DOHH2 (cell line): ENCODE measurements at regions not wholly inside any gene's neighbourhood (a gene's known extent, or its start where the extent isn't known, plus 50 kb on each side); places are given as distances from the start of the nearest gene placed in this dataset.

ENCODE experiments used
- H3F3A ChIP-seq: fragments of 200-600 bp; sonication (generic), shearing (Covaris generic); 2 replicates; pipeline ENCODE4 v1.6.0; 2016; ENCODE audit warnings: antibody characterized with exemption, mild to moderate bottlenecking; ENCODE audit not compliant: control insufficient read depth, insufficient read depth
- H3K27ac ChIP-seq: fragments of 200-600 bp; sonication (generic); 2 replicates; pipeline ENCODE4 v1.5.1; 2014; ENCODE audit warnings: low read depth, mild to moderate bottlenecking, low read length, moderate library complexity
- H3K27me3 ChIP-seq: fragments of 200-600 bp; sonication (generic); 2 replicates; pipeline ENCODE4 v1.6.1; 2014; ENCODE audit warnings: mild to moderate bottlenecking, low read length, mixed read lengths; ENCODE audit not compliant: control insufficient read depth
- H3K36me3 ChIP-seq: fragments of 200-600 bp; sonication (generic); 2 replicates; pipeline ENCODE4 v1.6.1; 2014; ENCODE audit warnings: mild to moderate bottlenecking, low read length, moderate library complexity, mixed read lengths; ENCODE audit not compliant: control insufficient read depth
- H3K4me1 ChIP-seq: fragments of 200-600 bp; sonication (generic); 2 replicates; pipeline ENCODE4 v1.6.1; 2014; ENCODE audit warnings: mild to moderate bottlenecking, low read length, mixed read lengths; ENCODE audit not compliant: control insufficient read depth
- H3K4me2 ChIP-seq: fragments of 200-600 bp; sonication (generic); 2 replicates; pipeline ENCODE4 v1.6.0; 2014; ENCODE audit warnings: mild to moderate bottlenecking, low read length, moderate library complexity
- H3K4me3 ChIP-seq: fragments of 200-600 bp; sonication (generic); 2 replicates; pipeline ENCODE4 v1.5.1; 2014; ENCODE audit warnings: mild to moderate bottlenecking, low read length, mixed read lengths
- H3K79me2 ChIP-seq: fragments of 200-600 bp; sonication (generic); 2 replicates; pipeline ENCODE4 v1.6.1; 2014; ENCODE audit warnings: mild to moderate bottlenecking, low read length, mixed read lengths; ENCODE audit not compliant: control insufficient read depth
- H3K9me2 ChIP-seq: fragments of 200-600 bp; sonication (generic); replicated peaks from 2 replicates; pipeline ENCODE4 v1.6.1; 2014; ENCODE audit warnings: mild to moderate bottlenecking, low read length, mixed read lengths; ENCODE audit not compliant: control insufficient read depth
- H3K9me3 ChIP-seq: fragments of 200-600 bp; sonication (generic); 2 replicates; pipeline ENCODE4 v1.6.1; 2014; ENCODE audit warnings: antibody characterized with exemption, low read length, mixed read lengths; ENCODE audit not compliant: control insufficient read depth, insufficient read depth
- H4K20me1 ChIP-seq: fragments of 200-600 bp; sonication (generic); 2 replicates; pipeline ENCODE4 v1.6.0; 2014; ENCODE audit warnings: low read depth, mild to moderate bottlenecking, antibody characterized with exemption, low read length, moderate library complexity; ENCODE audit not compliant: control insufficient read depth, insufficient read depth
- EZH2phosphoT487 ChIP-seq: fragments of 200-600 bp; sonication (generic); IDR thresholded peaks from 2 replicates; pipeline ENCODE4 v1.6.1; 2017; ENCODE audit warnings: borderline replicate concordance, mild to moderate bottlenecking, antibody characterized with exemption, low read length, moderate library complexity, mixed read lengths
- TF ChIP-seq, protein P1 (sequence below): fragments of 200-600 bp; sonication (generic); IDR thresholded peaks from one replicate; pipeline ENCODE4 v1.5.1; 2014; ENCODE audit warnings: antibody characterized with exemption, mild to moderate bottlenecking, low read depth, low read length; ENCODE audit not compliant: poor library complexity, severe bottlenecking

DNA sequence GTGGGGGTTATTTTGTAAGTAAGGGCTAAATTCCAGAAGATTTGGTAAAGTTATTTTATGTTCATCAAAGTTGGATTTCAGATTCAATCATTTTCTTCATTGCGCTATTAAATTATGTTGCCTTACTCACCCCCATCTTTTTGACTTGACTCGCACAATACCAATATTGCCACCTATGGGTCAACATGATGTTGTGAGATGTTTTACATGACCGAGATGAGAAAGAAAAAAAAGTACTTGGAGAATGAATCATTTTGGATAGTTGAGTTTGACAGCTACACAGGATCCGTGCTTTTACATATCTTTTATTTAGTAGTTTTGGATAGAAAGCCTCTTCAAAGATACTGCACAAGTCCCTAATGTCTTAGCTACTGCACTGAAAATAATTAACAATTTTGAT lies 224.2 kb upstream of the EMCN start:
- H3K4me2 ChIP-seq: no peak overlapping the region
- H4K20me1 ChIP-seq: no peaks in the 10 kb centered on the region
- TF ChIP-seq EZH2phosphoT487: no peak
- TF ChIP-seq, protein P1, sequence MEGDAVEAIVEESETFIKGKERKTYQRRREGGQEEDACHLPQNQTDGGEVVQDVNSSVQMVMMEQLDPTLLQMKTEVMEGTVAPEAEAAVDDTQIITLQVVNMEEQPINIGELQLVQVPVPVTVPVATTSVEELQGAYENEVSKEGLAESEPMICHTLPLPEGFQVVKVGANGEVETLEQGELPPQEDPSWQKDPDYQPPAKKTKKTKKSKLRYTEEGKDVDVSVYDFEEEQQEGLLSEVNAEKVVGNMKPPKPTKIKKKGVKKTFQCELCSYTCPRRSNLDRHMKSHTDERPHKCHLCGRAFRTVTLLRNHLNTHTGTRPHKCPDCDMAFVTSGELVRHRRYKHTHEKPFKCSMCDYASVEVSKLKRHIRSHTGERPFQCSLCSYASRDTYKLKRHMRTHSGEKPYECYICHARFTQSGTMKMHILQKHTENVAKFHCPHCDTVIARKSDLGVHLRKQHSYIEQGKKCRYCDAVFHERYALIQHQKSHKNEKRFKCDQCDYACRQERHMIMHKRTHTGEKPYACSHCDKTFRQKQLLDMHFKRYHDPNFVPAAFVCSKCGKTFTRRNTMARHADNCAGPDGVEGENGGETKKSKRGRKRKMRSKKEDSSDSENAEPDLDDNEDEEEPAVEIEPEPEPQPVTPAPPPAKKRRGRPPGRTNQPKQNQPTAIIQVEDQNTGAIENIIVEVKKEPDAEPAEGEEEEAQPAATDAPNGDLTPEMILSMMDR: peak; percentile 54
- no peaks in the 10 kb centered on the region for H3K36me3 ChIP-seq
- no peak overlapping the region for H3K27ac ChIP-seq
- H3K27me3 ChIP-seq: peaks cover 4% of the 10 kb centered on the region; the same call in 1 of the 2 replicates
- no peaks in the 10 kb centered on the region for H3K4me1 ChIP-seq
- H3K79me2 ChIP-seq: no peaks in the 10 kb centered on the region
- H3K9me2 ChIP-seq: no peaks in the 10 kb centered on the region
- H3K4me3 ChIP-seq: no peak overlapping the region
- no peaks in the 10 kb centered on the region for H3F3A ChIP-seq
- H3K9me3 ChIP-seq: no peaks in the 10 kb centered on the region

DNA sequence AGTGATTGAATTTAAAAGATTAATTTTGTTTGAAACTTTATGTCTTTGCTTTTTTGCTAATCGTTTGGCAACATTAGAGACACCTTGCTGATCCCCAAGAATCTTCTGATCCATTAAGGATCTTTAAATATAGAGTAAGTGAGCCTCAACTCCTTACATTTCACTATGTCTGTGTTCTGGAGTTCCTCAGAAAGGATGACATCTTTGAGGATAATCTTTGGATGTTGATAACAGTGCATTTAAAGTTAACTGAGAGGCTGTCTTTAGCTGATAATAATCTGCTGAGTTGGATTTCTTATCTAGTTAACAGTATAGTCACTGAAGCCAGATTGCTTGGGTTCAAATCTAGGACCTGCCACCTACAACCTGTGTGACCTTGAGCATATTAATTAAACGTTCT lies 221.6 kb upstream of the EMCN start:
- no peaks in the 10 kb centered on the region for H3K36me3 ChIP-seq
- no peaks in the 10 kb centered on the region for H3K9me3 ChIP-seq
- no peaks in the 10 kb centered on the region for H3K4me1 ChIP-seq
- no peaks in the 10 kb centered on the region for H3F3A ChIP-seq
- no peak overlapping the region for H3K4me2 ChIP-seq
- H3K27me3 ChIP-seq: peaks cover 4% of the 10 kb centered on the region; the same call in 1 of the 2 replicates
- TF ChIP-seq EZH2phosphoT487: no peak
- TF ChIP-seq, protein P1: no peak
- no peaks in the 10 kb centered on the region for H4K20me1 ChIP-seq
- no peaks in the 10 kb centered on the region for H3K9me2 ChIP-seq
- no peaks in the 10 kb centered on the region for H3K79me2 ChIP-seq
- no peak overlapping the region for H3K4me3 ChIP-seq
- no peak overlapping the region for H3K27ac ChIP-seq

DNA sequence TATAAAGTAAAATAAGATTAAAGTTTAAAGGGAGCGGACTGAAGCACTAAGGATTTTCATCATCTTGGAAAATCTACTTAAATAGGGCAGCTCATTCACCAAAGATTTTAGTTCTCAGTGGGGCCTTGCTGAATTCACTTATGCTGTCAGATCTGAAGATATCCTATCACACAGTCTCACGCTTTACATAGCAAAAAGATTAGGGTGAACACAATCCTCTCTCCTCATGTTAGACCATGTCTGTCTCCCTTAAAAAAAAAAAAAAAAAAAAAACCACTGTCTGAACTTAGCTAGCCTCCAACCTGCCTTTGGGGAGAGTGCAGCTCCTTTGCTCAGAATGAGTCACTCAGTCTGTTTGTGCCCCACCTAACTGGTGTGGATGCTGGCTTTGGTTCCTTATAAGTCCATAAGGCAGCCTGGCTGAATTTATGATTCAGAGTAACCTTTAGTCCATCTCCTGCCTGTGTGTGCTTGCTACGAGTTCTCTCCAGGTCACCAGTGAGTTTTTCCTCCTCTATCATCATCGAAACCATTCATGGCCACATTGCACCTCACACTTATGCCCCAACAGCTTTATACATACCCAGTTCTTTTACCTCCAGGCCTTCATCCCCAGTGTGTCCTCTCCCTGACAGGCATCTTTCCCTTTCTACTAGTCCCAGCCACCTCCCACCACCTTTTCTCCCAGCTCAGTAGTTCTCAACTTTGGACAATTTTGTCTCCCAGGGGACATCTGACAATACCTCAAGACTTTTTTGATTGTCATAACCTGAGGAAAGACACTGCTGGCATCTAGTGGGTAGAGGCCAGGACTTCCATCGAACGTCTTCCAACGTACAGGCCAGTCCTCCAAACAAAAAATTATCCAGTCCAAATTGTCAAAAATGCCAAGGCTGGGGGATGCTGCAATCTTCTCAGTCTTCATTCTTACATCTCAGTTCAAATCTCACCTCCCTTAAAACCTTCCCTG lies 220.7 kb upstream of the EMCN start:
- H3K27me3 ChIP-seq: peaks cover 4% of the 10 kb centered on the region; the same call in 1 of the 2 replicates
- no peak overlapping the region for H3K4me2 ChIP-seq
- H3K27ac ChIP-seq: no peak overlapping the region
- no peaks in the 10 kb centered on the region for H3K4me1 ChIP-seq
- H3F3A ChIP-seq: no peaks in the 10 kb centered on the region
- H3K4me3 ChIP-seq: no peak overlapping the region
- H3K9me3 ChIP-seq: no peaks in the 10 kb centered on the region
- H4K20me1 ChIP-seq: no peaks in the 10 kb centered on the region
- no peak for TF ChIP-seq EZH2phosphoT487
- TF ChIP-seq, protein P1: no peak
- no peaks in the 10 kb centered on the region for H3K79me2 ChIP-seq
- no peaks in the 10 kb centered on the region for H3K9me2 ChIP-seq
- H3K36me3 ChIP-seq: no peaks in the 10 kb centered on the region
